ENCODE measurements at regions not wholly inside any gene's neighbourhood (a gene's known extent, or its start where the extent isn't known, plus 50 kb on each side); places are given as distances from the start of the nearest gene placed in this dataset.

GRCh38 chr2:7333189-7333765 lies 416.1 kb downstream of the RNF144A start:
- TF ChIP-seq CTCF (IDR thresholded peaks at IDR 0.05) (no peak), EP300 (IDR thresholded peaks at IDR 0.05; ENCODE audit: low read depth) (no peak), POLR2AphosphoS5 (IDR thresholded peaks at IDR 0.05) (no peak)
